ENCODE measurements at regions not wholly inside any gene's neighbourhood (a gene's known extent, or its start where the extent isn't known, plus 50 kb on each side); places are given as distances from the start of the nearest gene placed in this dataset.

GRCh38 chr3:6110451-6110850 is 750.5 kb upstream of the GRM7 start:
- TF ChIP-seq GATA2 (IDR thresholded peaks at IDR 0.05; ENCODE audit: low read depth, low read length) (no peak), GATA3 (IDR thresholded peaks at IDR 0.05; ENCODE audit: low read depth, low read length) (no peak)
